ENCODE measurements at regions not wholly inside any gene's neighbourhood (a gene's known extent, or its start where the extent isn't known, plus 50 kb on each side); places are given as distances from the start of the nearest gene placed in this dataset.

GRCh38 chr12:114240288-114240687, 165.7 kb downstream of the TBX5 start:
- DNase-seq, result no peak

GRCh38 chr12:114238808-114239207, 167.1 kb downstream of the TBX5 start:
- Histone ChIP-seq H3K4me1 (no peaks in the 10 kb centered on the region), H3K9me3 (no peaks in the 10 kb centered on the region), H3K27ac (no peak overlapping the region), H3K4me3 (no peak overlapping the region), H3K9ac (ENCODE audit: low read depth in 2 of 2, low read length in 2 of 2) (no peak overlapping the region), H3K27me3 (no peaks in the 10 kb centered on the region), H3K36me3 (no peaks in the 10 kb centered on the region)
- intact Hi-C loops (cut with DNase I), result no loop called here
- no peak for TF ChIP-seq CTCF (IDR thresholded peaks at IDR 0.05)
- DNase-seq, result no peak

More at GRCh38 chr12:114240288-114240687, 165.7 kb downstream of the TBX5 start:
- no peaks in the 10 kb centered on the region for H3K36me3 ChIP-seq
- no peak overlapping the region for H3K27ac ChIP-seq
- TF ChIP-seq CTCF (IDR thresholded peaks at IDR 0.05), result no peak
- H3K4me1 ChIP-seq, result no peaks in the 10 kb centered on the region
- intact Hi-C loops (cut with DNase I), result no loop called here
- no peak overlapping the region for H3K9ac ChIP-seq (ENCODE audit: low read depth in 2 of 2, low read length in 2 of 2)
- H3K27me3 ChIP-seq, result no peaks in the 10 kb centered on the region
- no peaks in the 10 kb centered on the region for H3K9me3 ChIP-seq
- H3K4me3 ChIP-seq, result no peak overlapping the region

- Histone ChIP-seq H3K9ac (ENCODE audit: low read depth in 2 of 2, low read length in 2 of 2) (no peak overlapping the region), H3K4me3 (no peak overlapping the region), H3K4me1 (no peaks in the 10 kb centered on the region), H3K9me3 (no peaks in the 10 kb centered on the region), H3K27ac (no peak overlapping the region), H3K36me3 (no peaks in the 10 kb centered on the region), H3K27me3 (no peaks in the 10 kb centered on the region)
- intact Hi-C loops (cut with DNase I), result no loop called here
- TF ChIP-seq CTCF (IDR thresholded peaks at IDR 0.05), result no peak
- no peak for DNase-seq
Measured at GRCh38 chr12:114237230-114237629, 168.7 kb downstream of the TBX5 start.

DNA sequence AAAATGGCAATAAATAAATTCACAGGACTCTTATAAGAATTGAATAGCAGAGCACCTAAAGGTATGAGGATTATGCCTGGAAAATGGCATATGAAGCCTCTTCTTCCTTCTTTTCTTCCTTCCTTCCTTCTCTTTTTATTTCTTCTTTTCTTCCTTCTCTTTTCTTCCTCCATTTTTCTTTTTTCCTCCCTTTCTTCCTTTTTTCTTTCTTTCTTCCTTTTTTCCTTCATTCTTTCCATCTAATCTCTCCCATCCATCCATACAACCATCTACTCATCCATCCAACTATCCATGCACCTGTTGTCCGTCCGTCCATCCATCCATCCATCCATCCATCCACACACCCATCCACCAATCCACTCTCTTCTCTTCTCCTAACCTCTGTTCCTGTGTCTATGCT, 173.8 kb downstream of the TBX5 start:
- H3K4me3 ChIP-seq, result no peak overlapping the region
- no peaks in the 10 kb centered on the region for H3K27me3 ChIP-seq
- H3K9me3 ChIP-seq, result no peaks in the 10 kb centered on the region
- no peak overlapping the region for H3K27ac ChIP-seq
- no peak for DNase-seq
- H3K4me1 ChIP-seq, result no peaks in the 10 kb centered on the region
- H3K36me3 ChIP-seq, result no peaks in the 10 kb centered on the region
- TF ChIP-seq CTCF (IDR thresholded peaks at IDR 0.05), result no peak
- intact Hi-C loops (cut with DNase I), result loop anchor here (5.0 kb wide), 1 partner anchor 735 kb away; no protein-coding TSS in a partner anchor
- H3K9ac ChIP-seq (ENCODE audit: low read depth in 2 of 2, low read length in 2 of 2), result no peak overlapping the region

DNA sequence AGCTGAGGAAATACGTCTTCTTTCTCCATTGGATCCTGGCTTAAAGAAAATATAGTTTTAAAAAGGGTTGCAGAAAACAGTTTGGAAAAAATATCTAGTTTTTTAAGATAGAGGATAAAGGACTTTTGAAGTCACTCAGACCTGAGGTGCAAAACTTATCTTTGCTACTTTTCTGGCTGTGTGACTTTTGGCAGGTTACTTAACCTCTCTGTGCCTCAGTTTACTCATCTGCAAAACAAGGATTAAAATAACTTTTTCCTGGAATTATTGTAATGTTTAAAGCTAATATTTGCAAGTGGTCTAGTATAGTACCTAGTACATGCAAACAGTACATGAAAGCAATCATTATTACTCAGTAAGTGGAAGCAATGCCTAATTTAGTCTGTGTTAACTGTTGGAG, 176.8 kb downstream of the TBX5 start:
- Histone ChIP-seq H3K9ac (ENCODE audit: low read depth in 2 of 2, low read length in 2 of 2) (no peak overlapping the region), H3K4me1 (no peaks in the 10 kb centered on the region), H3K9me3 (no peaks in the 10 kb centered on the region), H3K4me3 (no peak overlapping the region), H3K27ac (no peak overlapping the region), H3K36me3 (no peaks in the 10 kb centered on the region), H3K27me3 (no peaks in the 10 kb centered on the region)
- no peak for TF ChIP-seq CTCF (IDR thresholded peaks at IDR 0.05)
- intact Hi-C loops (cut with DNase I), result no loop called here
- no peak for DNase-seq

Data from colonic mucosa (tissue), 4 donors.